Effector memory CD8-positive, alpha-beta T cell (primary cell): ENCODE measurements at regions not wholly inside any gene's neighbourhood (a gene's known extent, or its start where the extent isn't known, plus 50 kb on each side); places are given as distances from the start of the nearest gene placed in this dataset.
"Not testable (repeated sequence)": the region's sequence is repeated elsewhere in the genome, so short reads cannot be mapped to it uniquely, and the experiment has no call there.

Experiments used
- ATAC-seq: fragments of 150-1000 bp; cut with Tn5 transposase; replicated peaks from 2 replicates; pipeline ENCODE4 v1.10.0; 2021; ENCODE audit warnings: mild to moderate bottlenecking, moderate library complexity
- DNase-seq, 3 experiments: peaks; one replicate each; pipeline ENCODE4 v3.0.0; 2021
- H3K27ac Mint-ChIP-seq, 2 donors: one replicate each; pipeline ENCODE4 v1.8.0; 2022; ENCODE audit warnings: mild to moderate bottlenecking in 2 of 2, mixed read lengths in 2 of 2, moderate library complexity in 2 of 2
- H3K27me3 Mint-ChIP-seq, 2 donors: one replicate each; pipeline ENCODE4 v1.8.0; 2022; ENCODE audit warnings: mixed read lengths in 2 of 2
- H3K36me3 Mint-ChIP-seq: one replicate; pipeline ENCODE4 v1.8.0; 2022; ENCODE audit warnings: mild to moderate bottlenecking, moderate library complexity, mixed read lengths; ENCODE audit not compliant: insufficient read depth
- H3K4me1 Mint-ChIP-seq, 2 donors: one replicate each; pipeline ENCODE4 v1.8.0; 2022; ENCODE audit warnings: low read depth in 2 of 2, mixed read lengths in 2 of 2
- H3K4me3 Mint-ChIP-seq, 2 donors: one replicate each; pipeline ENCODE4 v1.8.0; 2022; ENCODE audit warnings: mild to moderate bottlenecking in 2 of 2, mixed read lengths in 2 of 2, moderate library complexity in 2 of 2
- H3K9me3 Mint-ChIP-seq, 2 donors: one replicate each; pipeline ENCODE4 v1.8.0; 2022; ENCODE audit warnings: mixed read lengths in 2 of 2

- Mint-ChIP-seq H3K27ac (no peak overlapping the region), H3K27me3 (peaks cover 28 to 36% of the 10 kb centered on the region in 2 donors), H3K4me1 (no peaks in the 10 kb centered on the region), H3K36me3 (no peaks in the 10 kb centered on the region), H3K9me3 (no peaks in the 10 kb centered on the region), H3K4me3 (no peak overlapping the region)
- DNase-seq = no peak
- ATAC-seq = no peak
Measured at GRCh38 chr2:38460313-38460712, 83.2 kb upstream of the ATL2 start.

- DNase-seq = no peak
- no peaks in the 10 kb centered on the region for H3K9me3 Mint-ChIP-seq
- no peak overlapping the region for H3K27ac Mint-ChIP-seq
- H3K36me3 Mint-ChIP-seq = no peaks in the 10 kb centered on the region
- H3K4me3 Mint-ChIP-seq = no peak overlapping the region
- ATAC-seq = no peak
- H3K4me1 Mint-ChIP-seq = no peaks in the 10 kb centered on the region
- H3K27me3 Mint-ChIP-seq = peaks cover 15 to 35% of the 10 kb centered on the region in 2 donors
Measured at GRCh38 chr2:38454081-38454480, 77.0 kb upstream of the ATL2 start.

GRCh38 chr2:38451778-38452177 is 74.7 kb upstream of the ATL2 start:
- not testable (repeated sequence) for H3K36me3 Mint-ChIP-seq, DNase-seq, H3K27ac Mint-ChIP-seq, H3K9me3 Mint-ChIP-seq, H3K4me1 Mint-ChIP-seq, ATAC-seq, H3K4me3 Mint-ChIP-seq
- peaks cover 0 to 14% of the 10 kb centered on the region in 2 donors for H3K27me3 Mint-ChIP-seq

GRCh38 chr2:38450509-38450908 is 73.4 kb upstream of the ATL2 start:
- ATAC-seq = no peak
- no peak for DNase-seq
- H3K27ac Mint-ChIP-seq = no peak overlapping the region
- H3K27me3 Mint-ChIP-seq = peaks cover 0 to 1% of the 10 kb centered on the region in 2 donors
- H3K9me3 Mint-ChIP-seq = no peaks in the 10 kb centered on the region
- H3K36me3 Mint-ChIP-seq = no peaks in the 10 kb centered on the region
- H3K4me1 Mint-ChIP-seq = no peaks in the 10 kb centered on the region
- no peak overlapping the region for H3K4me3 Mint-ChIP-seq

- Mint-ChIP-seq H3K27me3 (peaks cover 0 to 8% of the 10 kb centered on the region in 2 donors), H3K36me3 (no peaks in the 10 kb centered on the region), H3K9me3 (no peaks in the 10 kb centered on the region), H3K4me3 (no peak overlapping the region), H3K27ac (no peak overlapping the region), H3K4me1 (no peaks in the 10 kb centered on the region)
- DNase-seq (no peak), ATAC-seq (no peak)
Measured at GRCh38 chr2:38448692-38449410, 71.8 kb upstream of the ATL2 start.

- H3K4me1 Mint-ChIP-seq = no peaks in the 10 kb centered on the region
- no peak overlapping the region for H3K27ac Mint-ChIP-seq
- peaks cover 2 to 20% of the 10 kb centered on the region in 2 donors for H3K27me3 Mint-ChIP-seq
- ATAC-seq (no peak), DNase-seq (no peak)
- no peak overlapping the region for H3K4me3 Mint-ChIP-seq
- H3K9me3 Mint-ChIP-seq = no peaks in the 10 kb centered on the region
- H3K36me3 Mint-ChIP-seq = no peaks in the 10 kb centered on the region
Measured at GRCh38 chr2:38446906-38447561, 70.0 kb upstream of the ATL2 start.

GRCh38 chr2:38446418-38446817 is 69.3 kb upstream of the ATL2 start:
- no peaks in the 10 kb centered on the region for H3K36me3 Mint-ChIP-seq
- no peak overlapping the region for H3K27ac Mint-ChIP-seq
- H3K4me3 Mint-ChIP-seq = no peak overlapping the region
- peaks cover 8 to 26% of the 10 kb centered on the region in 2 donors for H3K27me3 Mint-ChIP-seq
- no peak for ATAC-seq
- no peaks in the 10 kb centered on the region for H3K4me1 Mint-ChIP-seq
- DNase-seq = no peak
- H3K9me3 Mint-ChIP-seq = no peaks in the 10 kb centered on the region

- H3K9me3 Mint-ChIP-seq = no peaks in the 10 kb centered on the region
- no peak overlapping the region for H3K27ac Mint-ChIP-seq
- peaks cover 18 to 36% of the 10 kb centered on the region in 2 donors for H3K27me3 Mint-ChIP-seq
- no peak overlapping the region for H3K4me3 Mint-ChIP-seq
- DNase-seq (no peak), ATAC-seq (no peak)
- H3K4me1 Mint-ChIP-seq = no peaks in the 10 kb centered on the region
- no peaks in the 10 kb centered on the region for H3K36me3 Mint-ChIP-seq
Measured at GRCh38 chr2:38444247-38444646, 67.2 kb upstream of the ATL2 start.

- Mint-ChIP-seq H3K4me1 (no peaks in the 10 kb centered on the region), H3K36me3 (no peaks in the 10 kb centered on the region), H3K4me3 (no peak overlapping the region), H3K27ac (no peak overlapping the region), H3K9me3 (no peaks in the 10 kb centered on the region), H3K27me3 (peaks cover 29 to 36% of the 10 kb centered on the region in 2 donors)
- no peak for ATAC-seq
- DNase-seq = no peak
Measured at GRCh38 chr2:38442643-38443541, 65.8 kb upstream of the ATL2 start.

GRCh38 chr2:38441346-38441745 is 64.3 kb upstream of the ATL2 start:
- no peaks in the 10 kb centered on the region for H3K9me3 Mint-ChIP-seq
- peaks cover 34 to 36% of the 10 kb centered on the region in 2 donors for H3K27me3 Mint-ChIP-seq
- H3K4me3 Mint-ChIP-seq = no peak overlapping the region
- ATAC-seq = no peak
- DNase-seq = no peak
- H3K36me3 Mint-ChIP-seq = no peaks in the 10 kb centered on the region
- H3K27ac Mint-ChIP-seq = no peak overlapping the region
- H3K4me1 Mint-ChIP-seq = no peaks in the 10 kb centered on the region

GRCh38 chr2:38440655-38441054 is 63.6 kb upstream of the ATL2 start:
- no peaks in the 10 kb centered on the region for H3K4me1 Mint-ChIP-seq
- H3K27me3 Mint-ChIP-seq = peaks cover 39 to 41% of the 10 kb centered on the region in 2 donors
- no peak for DNase-seq
- no peaks in the 10 kb centered on the region for H3K9me3 Mint-ChIP-seq
- H3K36me3 Mint-ChIP-seq = no peaks in the 10 kb centered on the region
- H3K27ac Mint-ChIP-seq = no peak overlapping the region
- H3K4me3 Mint-ChIP-seq = no peak overlapping the region
- ATAC-seq = no peak

- no peak for ATAC-seq
- no peak for DNase-seq
- H3K36me3 Mint-ChIP-seq = no peaks in the 10 kb centered on the region
Measured at GRCh38 chr2:38439863-38440262, 62.8 kb upstream of the ATL2 start.

GRCh38 chr2:38438883-38439612 is 62.0 kb upstream of the ATL2 start:
- H3K27me3 Mint-ChIP-seq = peaks cover 36 to 57% of the 10 kb centered on the region in 2 donors
- H3K27ac Mint-ChIP-seq = no peak overlapping the region
- H3K9me3 Mint-ChIP-seq = no peaks in the 10 kb centered on the region
- no peaks in the 10 kb centered on the region for H3K36me3 Mint-ChIP-seq
- no peaks in the 10 kb centered on the region for H3K4me1 Mint-ChIP-seq
- ATAC-seq (no peak), DNase-seq (no peak)
- H3K4me3 Mint-ChIP-seq = no peak overlapping the region

More at GRCh38 chr2:38439863-38440262, 62.8 kb upstream of the ATL2 start:
- H3K27me3 Mint-ChIP-seq = peaks cover 44 to 49% of the 10 kb centered on the region in 2 donors
- H3K4me1 Mint-ChIP-seq = no peaks in the 10 kb centered on the region
- H3K9me3 Mint-ChIP-seq = no peaks in the 10 kb centered on the region
- H3K4me3 Mint-ChIP-seq = no peak overlapping the region
- no peak overlapping the region for H3K27ac Mint-ChIP-seq
